GM18909 (cell line): ENCODE measurements at regions not wholly inside any gene's neighbourhood (a gene's known extent, or its start where the extent isn't known, plus 50 kb on each side); places are given as distances from the start of the nearest gene placed in this dataset.

Experiments used
- ATAC-seq: cut with Tn5 transposase; IDR thresholded peaks from one replicate; pipeline ENCODE4 v1.9.1; 2021; ENCODE audit warnings: mild to moderate bottlenecking; ENCODE audit not compliant: unreplicated experiment, poor library complexity

- no peak for ATAC-seq
Observed at GRCh38 chr5:17157916-17158529, 59.4 kb upstream of the BASP1 start.

GRCh38 chr5:17160756-17161040, 56.7 kb upstream of the BASP1 start:
- ATAC-seq: no peak

- ATAC-seq: no peak
Observed at GRCh38 chr5:17161662-17162061, 55.8 kb upstream of the BASP1 start.

- no peak for ATAC-seq
Observed at GRCh38 chr5:17163221-17163620, 54.2 kb upstream of the BASP1 start.

- no peak for ATAC-seq
Observed at GRCh38 chr5:17167171-17167891, 50.1 kb upstream of the BASP1 start.
